Suprapubic skin (tissue), 4 donors: ENCODE measurements at regions not wholly inside any gene's neighbourhood (a gene's known extent, or its start where the extent isn't known, plus 50 kb on each side); places are given as distances from the start of the nearest gene placed in this dataset.
"Not testable (repeated sequence)": the region's sequence is repeated elsewhere in the genome, so short reads cannot be mapped to it uniquely, and the experiment has no call there.

Source experiments
- POLR2A ChIP-seq, 2 donors: fragments of 450-650 bp; IDR thresholded peaks; one replicate each; pipeline ENCODE4 v1.6.1; 2017; ENCODE audit warnings: antibody characterized with exemption in 2 of 2, mild to moderate bottlenecking in 2 of 2, moderate library complexity in 2 of 2
- POLR2AphosphoS5 ChIP-seq, 3 donors: sonication (generic); formaldehyde crosslinking; IDR thresholded peaks; one replicate each; pipeline ENCODE4 v1.6.1; 2017; ENCODE audit warnings: antibody characterized with exemption in 3 of 3
- TF ChIP-seq, protein P1 (sequence below), 2 donors: fragments of 200-600 bp in 1 of 2; fragments of 450-650 bp in 1 of 2; sonication (generic) in 1 of 2; IDR thresholded peaks; one replicate each; pipeline ENCODE4 v1.5.1; 2016 to 2019; ENCODE audit warnings: antibody characterized with exemption in 2 of 2, mild to moderate bottlenecking in 1 of 2, moderate library complexity in 1 of 2

DNA sequence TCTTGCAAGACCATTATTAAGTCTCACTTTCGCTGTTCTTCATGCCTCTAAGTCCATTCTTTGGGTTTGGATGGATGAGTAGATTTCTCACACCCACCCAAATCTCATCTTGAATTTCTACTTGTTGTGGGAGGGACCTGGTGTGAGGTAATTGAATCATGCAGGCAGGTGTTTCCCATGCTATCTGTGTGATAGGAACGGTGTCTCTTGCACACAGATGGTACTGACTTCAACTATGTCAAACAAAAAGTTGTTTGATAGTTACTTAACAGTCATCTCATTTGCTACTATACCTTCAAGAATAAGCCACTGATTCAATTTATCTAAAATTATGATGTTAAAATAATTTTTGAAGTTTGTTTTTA, 99.7 kb downstream of the SPATA31A6 start:
- TF ChIP-seq, protein P1, sequence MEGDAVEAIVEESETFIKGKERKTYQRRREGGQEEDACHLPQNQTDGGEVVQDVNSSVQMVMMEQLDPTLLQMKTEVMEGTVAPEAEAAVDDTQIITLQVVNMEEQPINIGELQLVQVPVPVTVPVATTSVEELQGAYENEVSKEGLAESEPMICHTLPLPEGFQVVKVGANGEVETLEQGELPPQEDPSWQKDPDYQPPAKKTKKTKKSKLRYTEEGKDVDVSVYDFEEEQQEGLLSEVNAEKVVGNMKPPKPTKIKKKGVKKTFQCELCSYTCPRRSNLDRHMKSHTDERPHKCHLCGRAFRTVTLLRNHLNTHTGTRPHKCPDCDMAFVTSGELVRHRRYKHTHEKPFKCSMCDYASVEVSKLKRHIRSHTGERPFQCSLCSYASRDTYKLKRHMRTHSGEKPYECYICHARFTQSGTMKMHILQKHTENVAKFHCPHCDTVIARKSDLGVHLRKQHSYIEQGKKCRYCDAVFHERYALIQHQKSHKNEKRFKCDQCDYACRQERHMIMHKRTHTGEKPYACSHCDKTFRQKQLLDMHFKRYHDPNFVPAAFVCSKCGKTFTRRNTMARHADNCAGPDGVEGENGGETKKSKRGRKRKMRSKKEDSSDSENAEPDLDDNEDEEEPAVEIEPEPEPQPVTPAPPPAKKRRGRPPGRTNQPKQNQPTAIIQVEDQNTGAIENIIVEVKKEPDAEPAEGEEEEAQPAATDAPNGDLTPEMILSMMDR (IDR thresholded peaks at IDR 0.05): not testable (repeated sequence)
- not testable (repeated sequence) for TF ChIP-seq POLR2A, POLR2AphosphoS5 (IDR thresholded peaks at IDR 0.05)
